ENCODE measurements at regions not wholly inside any gene's neighbourhood (a gene's known extent, or its start where the extent isn't known, plus 50 kb on each side); places are given as distances from the start of the nearest gene placed in this dataset.
A peak's percentile ranks its signal among the peaks of the same experiment; 100 is the strongest.

DNA sequence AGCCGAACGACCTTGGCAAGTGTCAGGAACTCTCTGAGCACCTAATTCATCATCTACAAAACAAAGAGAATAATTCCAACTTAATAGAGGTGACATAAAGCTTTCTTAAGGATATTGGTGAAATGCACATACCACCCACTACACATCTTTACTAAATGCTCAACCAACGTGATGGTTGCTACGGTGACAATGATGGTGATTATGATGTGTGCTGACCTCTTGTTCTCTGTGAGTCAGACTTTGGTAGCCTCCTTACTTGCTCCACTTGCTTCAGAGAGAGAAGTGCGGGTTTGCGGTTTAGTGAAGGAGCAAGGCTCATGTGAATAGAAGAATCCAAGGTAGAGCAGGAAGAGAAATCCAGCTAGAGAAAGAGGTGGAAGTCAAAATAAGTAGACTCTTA lies 52.8 kb upstream of the CLNK start:
- TF ChIP-seq, protein P1, sequence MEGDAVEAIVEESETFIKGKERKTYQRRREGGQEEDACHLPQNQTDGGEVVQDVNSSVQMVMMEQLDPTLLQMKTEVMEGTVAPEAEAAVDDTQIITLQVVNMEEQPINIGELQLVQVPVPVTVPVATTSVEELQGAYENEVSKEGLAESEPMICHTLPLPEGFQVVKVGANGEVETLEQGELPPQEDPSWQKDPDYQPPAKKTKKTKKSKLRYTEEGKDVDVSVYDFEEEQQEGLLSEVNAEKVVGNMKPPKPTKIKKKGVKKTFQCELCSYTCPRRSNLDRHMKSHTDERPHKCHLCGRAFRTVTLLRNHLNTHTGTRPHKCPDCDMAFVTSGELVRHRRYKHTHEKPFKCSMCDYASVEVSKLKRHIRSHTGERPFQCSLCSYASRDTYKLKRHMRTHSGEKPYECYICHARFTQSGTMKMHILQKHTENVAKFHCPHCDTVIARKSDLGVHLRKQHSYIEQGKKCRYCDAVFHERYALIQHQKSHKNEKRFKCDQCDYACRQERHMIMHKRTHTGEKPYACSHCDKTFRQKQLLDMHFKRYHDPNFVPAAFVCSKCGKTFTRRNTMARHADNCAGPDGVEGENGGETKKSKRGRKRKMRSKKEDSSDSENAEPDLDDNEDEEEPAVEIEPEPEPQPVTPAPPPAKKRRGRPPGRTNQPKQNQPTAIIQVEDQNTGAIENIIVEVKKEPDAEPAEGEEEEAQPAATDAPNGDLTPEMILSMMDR (IDR thresholded peaks at IDR 0.05; ENCODE audit: borderline replicate concordance, extremely low read depth, insufficient read depth): no peak
- Histone ChIP-seq H3K9me3 (ENCODE audit: control insufficient read depth in 2 of 3, insufficient read depth in 1 of 3, low read length in 3 of 3) (no peaks in the 10 kb centered on the region), H3K27me3 (ENCODE audit: control insufficient read depth, insufficient read depth, low read length) (no peaks in the 10 kb centered on the region), H3K36me3 (ENCODE audit: control insufficient read depth in 2 of 3, insufficient read depth in 3 of 3, low read length in 3 of 3) (no peaks in the 10 kb centered on the region), H3K9ac (ENCODE audit: low read length in 3 of 3) (no peak overlapping the region), H3K4me3 (ENCODE audit: low read length in 3 of 3) (no peak overlapping the region), H3K27ac (ENCODE audit: low read depth in 2 of 2, low read length in 2 of 2) (no peak overlapping the region), H3K4me1 (ENCODE audit: control insufficient read depth in 2 of 3, insufficient read depth in 2 of 3, low read depth in 1 of 3, low read length in 3 of 3) (no peaks in the 10 kb centered on the region)
- no peak for DNase-seq
- intact Hi-C loops (cut with DNase I): no loop called here
- no peak for FAIRE-seq

- H3K27ac ChIP-seq (ENCODE audit: low read depth in 2 of 2, low read length in 2 of 2): no peak overlapping the region
- H3K36me3 ChIP-seq (ENCODE audit: control insufficient read depth in 2 of 3, insufficient read depth in 3 of 3, low read length in 3 of 3): no peaks in the 10 kb centered on the region
- DNase-seq: no peak
- no peak for FAIRE-seq
- H3K4me3 ChIP-seq (ENCODE audit: low read length in 3 of 3): no peak overlapping the region
- TF ChIP-seq, protein P1 (IDR thresholded peaks at IDR 0.05; ENCODE audit: borderline replicate concordance, extremely low read depth, insufficient read depth): no peak
- intact Hi-C loops (cut with DNase I): no loop called here
- no peaks in the 10 kb centered on the region for H3K4me1 ChIP-seq (ENCODE audit: control insufficient read depth in 2 of 3, insufficient read depth in 2 of 3, low read depth in 1 of 3, low read length in 3 of 3)
- no peak overlapping the region for H3K9ac ChIP-seq (ENCODE audit: low read length in 3 of 3)
- no peaks in the 10 kb centered on the region for H3K27me3 ChIP-seq (ENCODE audit: control insufficient read depth, insufficient read depth, low read length)
- H3K9me3 ChIP-seq (ENCODE audit: control insufficient read depth in 2 of 3, insufficient read depth in 1 of 3, low read length in 3 of 3): no peaks in the 10 kb centered on the region
These were observed 52.3 kb upstream of the CLNK start for GRCh38 chr4:10736895-10737294.

GRCh38 chr4:10736266-10736665 lies 51.7 kb upstream of the CLNK start:
- DNase-seq (no peak), FAIRE-seq (no peak)
- Histone ChIP-seq H3K4me1 (ENCODE audit: control insufficient read depth in 2 of 3, insufficient read depth in 2 of 3, low read depth in 1 of 3, low read length in 3 of 3) (no peaks in the 10 kb centered on the region), H3K9ac (ENCODE audit: low read length in 3 of 3) (no peak overlapping the region), H3K9me3 (ENCODE audit: control insufficient read depth in 2 of 3, insufficient read depth in 1 of 3, low read length in 3 of 3) (no peaks in the 10 kb centered on the region), H3K4me3 (ENCODE audit: low read length in 3 of 3) (no peak overlapping the region), H3K27me3 (ENCODE audit: control insufficient read depth, insufficient read depth, low read length) (no peaks in the 10 kb centered on the region), H3K27ac (ENCODE audit: low read depth in 2 of 2, low read length in 2 of 2) (no peak overlapping the region), H3K36me3 (ENCODE audit: control insufficient read depth in 2 of 3, insufficient read depth in 3 of 3, low read length in 3 of 3) (no peaks in the 10 kb centered on the region)
- intact Hi-C loops (cut with DNase I): no loop called here
- TF ChIP-seq, protein P1 (IDR thresholded peaks at IDR 0.05; ENCODE audit: borderline replicate concordance, extremely low read depth, insufficient read depth): no peak

GRCh38 chr4:10734697-10735096 lies 50.1 kb upstream of the CLNK start:
- H3K36me3 ChIP-seq (ENCODE audit: control insufficient read depth in 2 of 3, insufficient read depth in 3 of 3, low read length in 3 of 3): no peaks in the 10 kb centered on the region
- TF ChIP-seq, protein P1 (IDR thresholded peaks at IDR 0.05; ENCODE audit: borderline replicate concordance, extremely low read depth, insufficient read depth): no peak
- peak overlapping the region in 2 of 3 donors; percentile 27 to 49 for H3K4me3 ChIP-seq (ENCODE audit: low read length in 3 of 3)
- FAIRE-seq (no peak), DNase-seq (no peak)
- no peaks in the 10 kb centered on the region for H3K27me3 ChIP-seq (ENCODE audit: control insufficient read depth, insufficient read depth, low read length)
- intact Hi-C loops (cut with DNase I): no loop called here
- H3K9me3 ChIP-seq (ENCODE audit: control insufficient read depth in 2 of 3, insufficient read depth in 1 of 3, low read length in 3 of 3): no peaks in the 10 kb centered on the region
- peak overlapping the region in 1 of 3 donors; percentile 8 for H3K9ac ChIP-seq (ENCODE audit: low read length in 3 of 3)
- no peaks in the 10 kb centered on the region for H3K4me1 ChIP-seq (ENCODE audit: control insufficient read depth in 2 of 3, insufficient read depth in 2 of 3, low read depth in 1 of 3, low read length in 3 of 3)
- H3K27ac ChIP-seq (ENCODE audit: low read depth in 2 of 2, low read length in 2 of 2): peak overlapping the region in 1 of 2 donors; percentile 48

Data from kidney (tissue), 13 donors.